H1 (cell line): ENCODE measurements at regions not wholly inside any gene's neighbourhood (a gene's known extent, or its start where the extent isn't known, plus 50 kb on each side); places are given as distances from the start of the nearest gene placed in this dataset.

Experiments used
- CTCF ChIP-seq, 3 experiments: IDR thresholded peaks; 1 replicate in 2 of 3; 2 replicates in 1 of 3; pipeline versions ENCODE4 v1.5.1 to v1.6.1; 2011; ENCODE audit warnings: low read length in 3 of 3, mild to moderate bottlenecking in 3 of 3, inconsistent platforms in 2 of 3, low read depth in 1 of 3, moderate library complexity in 1 of 3; ENCODE audit not compliant: insufficient read depth in 1 of 3; ENCODE audit errors: control extremely low read depth in 1 of 3
- RNF2 ChIP-seq: fragments of 200-900, 300-1000 bp; sonication (generic); IDR thresholded peaks from 2 replicates; pipeline ENCODE4 v1.7.1; 2016; ENCODE audit warnings: borderline replicate concordance, low read depth, mild to moderate bottlenecking, antibody characterized with exemption, low read length; ENCODE audit not compliant: poor library complexity, severe bottlenecking; ENCODE audit errors: missing control alignments
- SAP30 ChIP-seq: fragments of 300-600 bp; sonication (generic); IDR thresholded peaks from 2 replicates; pipeline ENCODE4 v1.7.1; 2012; ENCODE audit warnings: low read length, moderate library complexity, mild to moderate bottlenecking, inconsistent platforms; ENCODE audit not compliant: insufficient read depth, insufficient replicate concordance
- ZNF274 ChIP-seq: IDR thresholded peaks from 2 replicates; pipeline ENCODE4 v1.7.0; 2012; ENCODE audit warnings: low read length, borderline replicate concordance; ENCODE audit errors: extremely low read depth

GRCh38 chr6:24052590-24052961 lies 73.4 kb upstream of the NRSN1 start:
- TF ChIP-seq CTCF (IDR thresholded peaks at IDR 0.05; ENCODE audit: control extremely low read depth in 1 of 3, insufficient read depth in 1 of 3, low read depth in 1 of 3, low read length in 3 of 3) (no peak), SAP30 (no peak), RNF2 (no peak), ZNF274 (no peak)
